Muscle of leg (tissue), 3 donors: ENCODE measurements at regions not wholly inside any gene's neighbourhood (a gene's known extent, or its start where the extent isn't known, plus 50 kb on each side); places are given as distances from the start of the nearest gene placed in this dataset.

Experiments
- DNase-seq: peaks from one replicate; pipeline ENCODE4 v3.0.0; 2013
- H3K27ac ChIP-seq: one replicate; pipeline ENCODE4 v1.5.1; 2013; ENCODE audit warnings: mild to moderate bottlenecking, low read length, control low read depth
- H3K27me3 ChIP-seq: one replicate; pipeline ENCODE4 v1.6.1; 2013; ENCODE audit warnings: low read length; ENCODE audit not compliant: control insufficient read depth, insufficient read depth
- H3K36me3 ChIP-seq: one replicate; pipeline ENCODE4 v1.6.1; 2013; ENCODE audit warnings: low read length; ENCODE audit not compliant: control insufficient read depth, insufficient read depth
- H3K4me1 ChIP-seq: one replicate; pipeline ENCODE4 v1.6.1; 2013; ENCODE audit warnings: low read length; ENCODE audit not compliant: control insufficient read depth, insufficient read depth
- H3K4me3 ChIP-seq: one replicate; pipeline ENCODE4 v1.5.1; 2013; ENCODE audit warnings: low read length, control low read depth
- H3K9me3 ChIP-seq: replicated peaks from 2 replicates; pipeline ENCODE4 v1.6.1; 2013; ENCODE audit warnings: low read depth, low read length; ENCODE audit not compliant: control insufficient read depth
- WGBS: methylation state at CpG from one replicate; pipeline ENCODE4 v1.1.5; 2013; ENCODE audit warnings: missing lambda C conversion rate; ENCODE audit not compliant: insufficient coverage; 5-methylcytosine and 5-hydroxymethylcytosine counted together

GRCh38 chr5:98490348-98490747, 283.1 kb upstream of the RGMB start:
- 98% methylated on average over 8 of the region's 10 CpGs for WGBS
- no peaks in the 10 kb centered on the region for H3K4me1 ChIP-seq

GRCh38 chr5:98492258-98492657, 281.2 kb upstream of the RGMB start:
- no CpG with 5 or more reads among the region's 1 CpG for WGBS
- H3K27me3 ChIP-seq, result no peaks in the 10 kb centered on the region

More at GRCh38 chr5:98490348-98490747, 283.1 kb upstream of the RGMB start:
- no peaks in the 10 kb centered on the region for H3K9me3 ChIP-seq
- H3K36me3 ChIP-seq, result no peaks in the 10 kb centered on the region
- H3K4me3 ChIP-seq, result no peak overlapping the region
- no peak overlapping the region for H3K27ac ChIP-seq
- no peaks in the 10 kb centered on the region for H3K27me3 ChIP-seq
- DNase-seq, result no peak

GRCh38 chr5:98497418-98497817, 276.0 kb upstream of the RGMB start:
- DNase-seq, result no peak
- Histone ChIP-seq H3K27me3 (no peaks in the 10 kb centered on the region), H3K9me3 (no peaks in the 10 kb centered on the region), H3K4me1 (no peaks in the 10 kb centered on the region), H3K36me3 (no peaks in the 10 kb centered on the region), H3K27ac (no peak overlapping the region), H3K4me3 (no peak overlapping the region)
- WGBS, result no CpG with 5 or more reads among the region's 1 CpG

More at GRCh38 chr5:98492258-98492657, 281.2 kb upstream of the RGMB start:
- DNase-seq, result no peak
- Histone ChIP-seq H3K4me1 (no peaks in the 10 kb centered on the region), H3K36me3 (no peaks in the 10 kb centered on the region), H3K9me3 (no peaks in the 10 kb centered on the region), H3K27ac (no peak overlapping the region), H3K4me3 (no peak overlapping the region)

- H3K9me3 ChIP-seq, result no peaks in the 10 kb centered on the region
- DNase-seq, result no peak
- no peaks in the 10 kb centered on the region for H3K27me3 ChIP-seq
- H3K4me1 ChIP-seq, result no peaks in the 10 kb centered on the region
- no peak overlapping the region for H3K27ac ChIP-seq
- H3K4me3 ChIP-seq, result no peak overlapping the region
- H3K36me3 ChIP-seq, result no peaks in the 10 kb centered on the region
- WGBS, result 80% methylated on average over 1 of the region's 2 CpGs
Observed at GRCh38 chr5:98498028-98498427, 275.4 kb upstream of the RGMB start.

GRCh38 chr5:98499892-98500291, 273.6 kb upstream of the RGMB start:
- no peaks in the 10 kb centered on the region for H3K4me1 ChIP-seq
- no peaks in the 10 kb centered on the region for H3K27me3 ChIP-seq
- no peak overlapping the region for H3K4me3 ChIP-seq
- 44% methylated on average over 1 of the region's 1 CpG for WGBS
- no peak for DNase-seq
- H3K27ac ChIP-seq, result no peak overlapping the region
- no peaks in the 10 kb centered on the region for H3K36me3 ChIP-seq
- H3K9me3 ChIP-seq, result no peaks in the 10 kb centered on the region

GRCh38 chr5:98500811-98501210, 272.7 kb upstream of the RGMB start:
- Histone ChIP-seq H3K4me3 (no peak overlapping the region), H3K27me3 (no peaks in the 10 kb centered on the region), H3K9me3 (no peaks in the 10 kb centered on the region), H3K4me1 (no peaks in the 10 kb centered on the region), H3K27ac (no peak overlapping the region), H3K36me3 (no peaks in the 10 kb centered on the region)
- no CpG with 5 or more reads among the region's 3 CpGs for WGBS
- DNase-seq, result no peak

- no peak for DNase-seq
- H3K9me3 ChIP-seq, result no peaks in the 10 kb centered on the region
- 41% methylated on average over 2 of the region's 2 CpGs for WGBS
- H3K27ac ChIP-seq, result no peak overlapping the region
- H3K4me3 ChIP-seq, result no peak overlapping the region
- H3K36me3 ChIP-seq, result no peaks in the 10 kb centered on the region
- H3K27me3 ChIP-seq, result no peaks in the 10 kb centered on the region
- H3K4me1 ChIP-seq, result no peaks in the 10 kb centered on the region
Observed at GRCh38 chr5:98503616-98504015, 269.8 kb upstream of the RGMB start.

- Histone ChIP-seq H3K4me3 (no peak overlapping the region), H3K27ac (no peak overlapping the region), H3K27me3 (no peaks in the 10 kb centered on the region), H3K9me3 (no peaks in the 10 kb centered on the region), H3K36me3 (no peaks in the 10 kb centered on the region), H3K4me1 (no peaks in the 10 kb centered on the region)
- no peak for DNase-seq
- no CpG with 5 or more reads among the region's 2 CpGs for WGBS
Observed at GRCh38 chr5:98504505-98504904, 269.0 kb upstream of the RGMB start.

- no peaks in the 10 kb centered on the region for H3K27me3 ChIP-seq
Observed at GRCh38 chr5:98510143-98510985, 263.1 kb upstream of the RGMB start.

GRCh38 chr5:98513380-98513779, 260.1 kb upstream of the RGMB start:
- no peak overlapping the region for H3K4me3 ChIP-seq
- H3K36me3 ChIP-seq, result no peaks in the 10 kb centered on the region
- no peaks in the 10 kb centered on the region for H3K27me3 ChIP-seq
- H3K9me3 ChIP-seq, result no peaks in the 10 kb centered on the region
- peak; percentile 20 for DNase-seq
- no peak overlapping the region for H3K27ac ChIP-seq
- WGBS, result no CpG with 5 or more reads among the region's 4 CpGs
- peaks cover 19% of the 10 kb centered on the region for H3K4me1 ChIP-seq

More at GRCh38 chr5:98510143-98510985, 263.1 kb upstream of the RGMB start:
- Histone ChIP-seq H3K27ac (peak overlapping the region; percentile 47), H3K4me3 (no peak overlapping the region), H3K9me3 (no peaks in the 10 kb centered on the region), H3K36me3 (no peaks in the 10 kb centered on the region), H3K4me1 (peaks cover 16% of the 10 kb centered on the region)
- WGBS, result 35% methylated on average over 3 of the region's 10 CpGs
- peak; percentile 82 for DNase-seq
